HG03558 (cell line): ENCODE measurements at regions not wholly inside any gene's neighbourhood (a gene's known extent, or its start where the extent isn't known, plus 50 kb on each side); places are given as distances from the start of the nearest gene placed in this dataset.
"Not testable (repeated sequence)": the region's sequence is repeated elsewhere in the genome, so short reads cannot be mapped to it uniquely, and the experiment has no call there.

Experiments
- ATAC-seq: cut with Tn5 transposase; IDR thresholded peaks from one replicate; pipeline ENCODE4 v1.9.1; 2021; ENCODE audit warnings: moderate number of reproducible peaks; ENCODE audit not compliant: unreplicated experiment; ENCODE audit errors: extremely low read depth

- ATAC-seq, result no peak
These were observed 478.9 kb downstream of the EDEM1 start for GRCh38 chr3:5666455-5666854.

DNA sequence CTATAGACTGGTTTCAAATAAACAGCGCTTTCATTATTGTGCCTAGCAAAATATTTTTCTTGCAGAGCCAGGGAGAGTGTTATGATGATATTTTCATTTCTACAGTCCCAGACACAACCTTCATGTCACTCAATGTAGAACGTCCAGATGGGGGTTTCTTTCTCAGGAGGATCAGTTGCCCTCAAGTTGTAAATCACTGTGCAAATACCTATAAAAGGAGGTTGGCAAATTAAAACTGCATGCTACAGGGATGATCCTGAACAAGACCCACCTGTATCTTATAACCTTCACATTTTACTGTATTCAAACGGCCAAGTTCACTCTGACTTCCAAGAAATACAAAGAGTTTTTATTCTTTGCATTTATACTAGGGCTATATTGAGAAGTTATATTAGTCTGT, 486.0 kb downstream of the EDEM1 start:
- ATAC-seq, result no peak

DNA sequence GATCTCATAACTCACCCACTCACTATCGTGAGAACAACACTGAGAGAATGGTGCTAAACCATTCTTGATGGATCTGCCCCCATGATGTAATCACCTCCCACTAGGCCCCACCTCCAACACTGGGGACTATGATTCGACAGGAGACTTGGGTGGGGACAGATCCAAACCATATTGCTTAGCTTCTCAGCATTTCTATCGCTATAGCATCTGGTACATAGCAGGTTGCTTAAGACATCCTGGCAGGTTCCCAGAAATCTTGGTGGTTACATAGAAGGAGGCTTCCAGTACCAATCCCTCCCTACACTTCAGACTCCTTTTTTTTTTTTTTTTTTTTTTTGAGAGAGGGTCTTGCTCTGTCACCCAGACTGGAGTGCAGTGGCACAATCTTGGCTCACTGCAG, 487.8 kb downstream of the EDEM1 start:
- ATAC-seq, result no peak

- ATAC-seq, result no peak
These were observed 490.0 kb downstream of the EDEM1 start for GRCh38 chr3:5677555-5677954.

DNA sequence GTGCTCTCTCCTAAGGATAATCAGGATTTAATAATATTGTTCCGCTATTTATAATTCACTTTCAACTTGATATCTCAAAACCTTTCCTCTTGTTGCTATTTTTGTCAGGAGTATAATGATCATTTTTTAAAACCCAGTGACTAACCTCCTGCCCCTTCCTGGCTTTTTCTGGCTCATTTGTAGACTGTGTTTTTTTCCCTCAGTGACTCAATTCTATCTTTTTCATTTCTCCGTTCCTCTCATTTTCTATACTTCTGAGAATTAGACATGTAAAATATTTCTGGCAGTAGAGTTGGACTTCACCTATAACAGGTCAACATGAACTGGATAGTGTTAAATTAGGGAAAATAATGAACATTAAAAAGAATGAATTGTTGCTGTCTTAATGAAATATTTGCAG, 490.7 kb downstream of the EDEM1 start:
- no peak for ATAC-seq

DNA sequence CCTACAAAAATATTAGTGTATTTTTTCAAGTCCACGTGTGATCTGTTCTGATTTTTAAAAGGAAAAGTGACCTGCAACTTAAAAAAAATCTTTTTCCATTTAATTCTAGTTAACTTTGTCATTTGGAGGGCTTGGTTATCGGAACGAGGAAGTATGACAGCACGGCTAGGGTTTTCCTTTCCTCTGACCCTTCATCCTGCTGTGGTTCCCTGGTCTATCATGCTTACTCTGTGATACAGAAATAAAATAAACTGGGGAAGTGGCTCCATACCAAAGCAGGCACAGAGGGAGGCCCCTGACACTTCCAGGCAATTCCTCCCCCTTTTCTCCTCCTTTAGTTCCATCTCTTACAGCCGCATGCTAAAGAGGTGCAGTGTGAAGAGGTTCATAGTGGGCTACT, 491.3 kb downstream of the EDEM1 start:
- no peak for ATAC-seq

- no peak for ATAC-seq
These were observed 499.7 kb downstream of the EDEM1 start for GRCh38 chr3:5687230-5687629.

DNA sequence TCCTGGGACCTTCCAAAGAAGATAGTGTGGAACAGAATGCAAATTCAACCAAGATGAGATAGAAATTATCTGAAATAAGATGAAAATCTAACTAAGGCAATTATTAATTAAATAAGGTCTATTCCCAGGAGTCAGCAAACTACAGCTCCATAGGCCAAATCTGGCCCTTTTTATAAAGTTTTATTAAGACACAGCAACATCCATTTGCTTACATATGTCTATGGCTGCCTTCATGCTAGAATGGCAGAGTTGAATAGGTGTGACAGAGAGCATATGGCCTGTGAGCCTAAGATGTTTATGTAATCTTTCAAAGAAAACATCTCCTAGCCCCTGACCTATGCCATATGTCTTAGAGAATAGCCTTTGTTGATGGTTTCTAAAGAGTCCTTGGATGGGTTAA, 503.0 kb downstream of the EDEM1 start:
- ATAC-seq, result no peak

DNA sequence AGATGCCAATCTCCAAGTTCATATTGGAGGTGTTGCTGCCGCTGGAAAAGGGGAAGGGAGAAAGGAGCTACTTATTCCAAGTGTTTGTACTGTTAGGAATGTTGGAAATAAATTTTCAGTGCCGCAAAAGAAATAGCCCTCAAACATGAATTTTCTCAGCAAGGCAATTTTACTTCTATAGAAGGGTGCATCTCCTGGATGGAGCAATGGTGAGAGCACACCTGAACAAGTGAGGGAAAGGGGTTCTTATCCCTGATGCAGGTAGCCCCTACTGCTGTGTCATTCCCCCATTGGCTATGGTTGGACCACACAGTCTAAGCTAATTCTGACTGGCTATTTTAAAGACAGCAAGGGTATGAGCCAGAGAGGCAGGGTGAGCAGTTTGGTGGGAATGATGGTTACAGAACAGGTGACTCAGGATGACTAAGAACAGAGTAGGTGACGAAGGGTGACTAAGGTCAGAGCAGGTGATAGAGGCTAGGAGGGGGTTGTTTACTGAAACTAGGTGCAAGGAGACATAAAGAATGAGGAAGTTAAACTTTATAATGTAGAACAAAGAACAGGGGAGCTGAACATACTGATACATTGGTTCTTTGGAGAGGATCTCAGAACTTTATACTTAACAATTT, 503.5 kb downstream of the EDEM1 start:
- ATAC-seq, result no peak

GRCh38 chr3:5692446-5692845, 504.9 kb downstream of the EDEM1 start:
- no peak for ATAC-seq

GRCh38 chr3:5694266-5694665, 506.8 kb downstream of the EDEM1 start:
- no peak for ATAC-seq

DNA sequence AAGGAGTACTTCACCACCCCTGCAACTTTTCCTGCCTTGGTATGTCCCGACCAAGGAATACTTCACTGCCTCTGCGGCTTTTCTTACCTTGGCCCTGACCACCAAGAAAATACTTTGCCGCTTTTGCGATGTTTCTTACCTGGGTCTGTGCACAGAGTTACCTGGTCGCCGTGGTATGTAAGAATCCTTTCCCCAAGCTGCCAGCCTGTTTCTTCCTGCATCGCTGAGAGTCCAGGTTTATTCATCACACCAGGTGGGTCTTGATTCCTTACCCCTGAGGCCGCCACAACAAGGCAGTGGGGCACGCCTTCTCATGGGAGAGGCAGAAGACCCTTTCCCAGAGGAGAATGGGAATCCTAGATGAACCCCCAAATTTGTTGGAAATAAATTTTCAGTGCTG, 511.3 kb downstream of the EDEM1 start:
- no peak for ATAC-seq

GRCh38 chr3:5699313-5699712, 511.8 kb downstream of the EDEM1 start:
- ATAC-seq, result no peak

GRCh38 chr3:5699811-5700210, 512.3 kb downstream of the EDEM1 start:
- no peak for ATAC-seq

DNA sequence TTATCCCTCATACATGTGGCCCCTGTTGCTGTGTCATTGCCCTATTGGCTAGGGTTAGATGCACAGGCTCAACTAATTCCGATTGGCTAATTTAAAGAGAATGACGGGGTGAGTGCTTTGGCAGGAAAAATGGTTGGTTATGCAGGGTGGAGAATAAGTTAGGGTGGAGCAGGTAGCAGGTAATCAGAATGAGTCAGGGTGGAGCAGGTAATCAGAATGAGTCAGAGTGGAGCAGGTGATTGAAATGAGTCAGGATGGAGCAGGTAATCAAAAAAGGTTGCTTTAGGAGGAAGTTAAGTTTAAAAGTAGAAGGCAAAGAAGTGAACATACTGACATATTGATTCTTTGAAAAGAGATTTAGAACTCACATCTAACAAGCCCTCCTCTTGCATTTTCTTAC, 513.5 kb downstream of the EDEM1 start:
- ATAC-seq, result not testable (repeated sequence)

DNA sequence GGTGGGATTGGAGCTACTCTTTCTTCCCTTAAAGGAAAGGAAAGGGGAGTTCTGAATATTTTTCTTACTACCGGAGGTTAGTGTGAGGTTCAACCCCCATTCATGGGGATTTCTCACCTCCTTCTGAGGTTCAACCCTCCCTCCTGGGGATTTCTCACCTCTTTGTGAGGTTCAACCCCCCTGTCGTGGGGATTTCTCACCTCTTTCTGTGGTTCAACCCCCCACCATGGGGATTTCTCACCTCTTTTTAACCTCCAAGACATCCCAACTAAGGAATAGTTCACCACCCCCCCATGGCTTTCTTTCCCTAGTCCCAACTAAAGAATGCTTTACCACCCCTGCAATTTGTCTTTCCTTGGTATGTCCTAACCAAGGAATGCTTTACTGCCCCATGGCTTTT, 520.3 kb downstream of the EDEM1 start:
- ATAC-seq, result no peak

- ATAC-seq, result no peak
These were observed 522.2 kb downstream of the EDEM1 start for GRCh38 chr3:5709714-5710113.

GRCh38 chr3:5710718-5711117, 523.2 kb downstream of the EDEM1 start:
- ATAC-seq, result no peak

DNA sequence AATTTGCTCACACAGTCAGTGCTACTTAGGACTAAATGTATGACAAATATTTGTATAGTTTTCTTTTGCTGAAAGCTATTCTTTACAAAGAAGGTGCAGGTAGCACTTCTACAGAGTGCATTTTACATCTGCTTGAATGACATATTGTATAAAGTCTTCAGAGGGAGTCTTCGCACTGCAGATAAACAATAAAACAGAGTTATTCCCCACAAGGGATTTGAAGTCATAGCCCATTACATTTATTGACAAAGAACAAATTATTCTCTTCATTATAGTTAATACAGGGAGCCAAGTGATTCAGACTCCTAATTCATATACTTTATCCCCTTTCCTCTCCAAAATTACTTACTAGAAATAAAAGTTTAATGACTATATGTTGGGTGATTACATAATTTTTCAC, 529.7 kb downstream of the EDEM1 start:
- ATAC-seq, result no peak

DNA sequence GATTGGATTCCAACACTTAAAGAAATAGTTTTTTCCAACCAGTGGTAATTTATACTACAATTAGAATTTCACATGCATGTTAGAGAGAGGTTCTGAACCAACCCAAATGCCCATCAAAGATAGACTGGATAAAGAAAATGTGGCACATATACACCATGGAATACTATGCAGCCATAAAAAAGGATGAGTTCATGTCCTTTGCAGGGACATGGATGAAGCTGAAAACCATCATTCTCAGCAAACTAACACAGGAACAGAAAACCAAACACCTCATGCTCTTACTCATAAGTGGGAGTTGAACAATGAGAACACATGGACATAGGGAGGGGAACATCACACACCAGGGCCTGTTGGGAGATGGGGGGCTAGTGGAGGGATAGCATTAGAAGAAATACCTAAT, 532.2 kb downstream of the EDEM1 start:
- not testable (repeated sequence) for ATAC-seq

DNA sequence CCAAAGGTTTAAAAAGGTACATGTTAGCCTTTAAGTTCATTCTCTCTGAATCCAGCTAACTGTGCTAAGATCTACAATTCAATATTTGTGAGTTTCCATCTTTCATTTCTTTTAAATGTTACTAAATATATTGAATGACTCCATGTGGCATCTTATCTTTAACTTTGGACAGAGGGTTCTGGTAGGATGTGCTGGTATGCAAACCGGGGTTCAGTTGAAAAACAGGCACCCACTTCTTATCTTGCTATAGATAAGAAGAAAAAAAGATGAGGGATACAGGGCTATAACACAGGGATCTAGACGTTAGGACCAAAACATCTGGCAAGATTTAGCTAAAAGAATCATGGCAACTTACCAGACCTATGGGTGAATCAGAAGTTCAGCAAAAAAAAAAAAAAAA, 538.3 kb downstream of the EDEM1 start:
- no peak for ATAC-seq

DNA sequence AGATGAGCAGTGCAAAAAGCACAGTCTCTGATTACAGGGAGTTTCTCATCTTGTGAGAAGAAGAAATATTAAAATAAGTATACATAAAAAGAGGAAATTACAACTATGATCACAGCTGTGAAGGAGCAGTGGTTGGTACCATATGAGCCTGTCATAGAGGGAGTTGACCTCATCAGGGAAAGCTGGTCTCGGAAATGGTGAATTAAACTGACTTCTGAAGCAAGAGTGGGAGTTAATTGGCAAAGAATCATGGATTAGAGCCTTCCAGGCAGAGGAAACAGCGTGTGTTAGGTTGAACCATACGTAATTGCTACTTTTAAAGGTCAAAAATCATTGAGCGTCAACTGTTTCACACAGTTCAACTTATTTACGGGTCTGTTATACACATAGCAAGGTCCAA, 539.1 kb downstream of the EDEM1 start:
- ATAC-seq, result no peak
